GM21786 (cell line): ENCODE measurements at regions not wholly inside any gene's neighbourhood (a gene's known extent, or its start where the extent isn't known, plus 50 kb on each side); places are given as distances from the start of the nearest gene placed in this dataset.

Source experiments
- ATAC-seq: cut with Tn5 transposase; IDR thresholded peaks from one replicate; pipeline ENCODE4 v1.9.1; 2021; ENCODE audit not compliant: unreplicated experiment

DNA sequence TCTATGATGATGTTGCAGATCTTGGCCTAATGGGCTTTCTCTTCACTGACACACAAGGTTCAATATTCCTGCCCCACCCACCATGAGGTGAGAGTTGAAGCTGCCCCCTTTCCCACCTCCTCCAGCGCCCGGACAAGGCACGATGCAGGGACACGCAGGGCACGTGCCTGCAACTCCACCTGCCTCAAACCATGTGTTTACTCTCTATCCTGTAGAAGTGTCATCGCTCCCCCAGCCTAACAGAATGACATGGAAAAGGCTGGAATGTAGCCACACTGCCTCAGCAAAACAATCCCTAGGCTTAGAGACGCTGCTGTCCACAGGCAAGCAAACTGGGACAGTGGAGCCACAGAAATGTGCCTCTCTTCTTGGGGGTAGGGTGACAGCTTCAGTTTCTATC is 92.9 kb upstream of the SOD1 start:
- ATAC-seq, result no peak

DNA sequence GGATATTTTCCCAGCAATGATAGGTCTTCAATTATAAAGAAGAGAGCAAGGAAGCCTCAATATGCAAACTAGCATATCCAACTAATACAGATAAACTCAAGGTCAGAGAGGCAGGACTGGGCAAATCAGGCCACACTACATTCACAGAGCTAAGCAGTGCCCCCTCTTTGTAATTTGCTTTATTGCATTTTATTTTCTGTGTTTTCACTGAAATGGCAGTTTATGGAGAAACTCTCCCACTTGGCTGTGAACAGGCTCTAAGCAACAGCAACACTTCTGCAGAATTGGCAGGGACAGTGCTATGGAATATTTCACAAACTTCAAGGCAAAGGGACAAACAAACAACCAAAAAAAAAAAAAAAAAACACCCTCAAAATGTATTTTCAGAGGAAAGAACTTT is 93.4 kb upstream of the SOD1 start:
- ATAC-seq, result no peak

DNA sequence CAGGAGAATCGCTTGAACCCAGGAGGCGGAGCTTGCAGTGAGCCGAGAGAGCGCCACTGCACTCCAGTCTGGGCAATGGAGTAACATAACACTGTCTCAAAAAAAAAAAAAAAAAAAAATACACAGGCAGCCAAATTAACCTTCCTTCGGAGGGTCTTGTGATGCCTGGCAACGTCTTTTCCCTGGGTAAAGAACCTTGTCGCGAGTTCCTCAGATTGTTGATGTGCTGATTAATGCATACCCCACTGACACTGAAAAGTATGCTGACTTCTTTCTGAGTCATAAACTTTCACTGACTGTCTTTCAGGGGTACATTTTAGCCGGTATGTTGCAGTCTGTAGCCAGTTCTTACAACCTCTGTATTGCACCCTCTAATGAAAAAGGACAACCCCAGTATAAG is 95.1 kb upstream of the SOD1 start:
- no peak for ATAC-seq

GRCh38 chr21:31560479-31560878 is 99.0 kb upstream of the SOD1 start:
- no peak for ATAC-seq

DNA sequence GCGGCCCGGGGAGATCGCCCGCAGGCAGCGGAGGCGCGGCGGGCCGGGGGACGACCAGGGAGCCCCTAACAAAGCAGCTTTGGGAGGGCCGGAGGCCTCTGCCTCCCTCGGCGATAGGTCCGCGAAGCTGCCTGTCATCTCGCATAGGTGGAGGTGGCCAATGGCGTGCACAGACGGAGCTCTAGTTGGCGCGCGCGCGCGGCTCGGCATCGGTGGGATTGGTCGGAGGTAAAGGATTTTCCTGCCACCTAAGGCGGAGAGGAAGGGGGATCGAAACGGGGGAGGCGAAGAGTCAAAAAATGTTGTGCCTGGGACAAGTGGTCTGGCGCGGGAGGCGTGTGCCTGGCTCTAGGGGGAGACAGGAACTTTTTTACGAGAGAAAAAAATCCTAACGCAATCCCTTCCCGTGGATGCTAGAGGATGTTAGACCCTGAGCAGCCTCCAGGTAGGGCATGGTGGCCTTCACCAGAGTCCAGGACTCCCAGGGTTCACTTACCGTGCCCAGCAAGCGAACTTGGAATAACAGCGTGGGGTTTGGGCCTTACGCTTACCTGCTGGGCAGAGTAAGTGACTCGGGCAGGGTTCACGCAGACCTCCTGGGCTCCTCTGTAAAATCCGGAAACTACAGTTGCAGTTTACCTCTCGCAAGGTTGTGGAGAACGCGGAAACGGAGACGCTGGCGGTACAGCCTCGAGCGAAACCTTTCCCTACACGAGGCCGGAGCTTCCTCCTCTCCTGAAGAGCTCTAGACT is 99.9 kb upstream of the SOD1 start:
- peak; percentile 49 for ATAC-seq

DNA sequence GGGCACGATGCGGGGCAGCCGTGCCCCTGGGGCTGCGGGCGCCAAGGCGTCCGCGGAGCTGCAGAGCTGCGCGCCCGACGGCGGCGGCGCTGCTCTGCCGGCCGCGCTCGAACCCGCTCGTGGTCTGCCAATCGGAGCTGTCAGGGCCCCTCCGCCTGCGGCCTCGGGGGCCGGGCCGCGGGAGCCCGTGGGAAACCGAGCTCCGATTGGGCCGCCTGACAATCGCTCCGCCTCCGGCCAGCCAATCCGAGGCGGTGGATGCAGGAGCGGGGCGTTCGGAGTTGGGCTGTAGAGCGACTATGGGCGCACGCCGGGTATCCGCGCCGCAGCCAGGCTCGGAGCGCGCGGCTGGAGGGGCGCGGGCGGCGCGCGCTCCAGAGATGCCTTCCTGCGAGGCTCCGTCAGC is 100.5 kb upstream of the SOD1 start:
- peak; percentile 73 for ATAC-seq

DNA sequence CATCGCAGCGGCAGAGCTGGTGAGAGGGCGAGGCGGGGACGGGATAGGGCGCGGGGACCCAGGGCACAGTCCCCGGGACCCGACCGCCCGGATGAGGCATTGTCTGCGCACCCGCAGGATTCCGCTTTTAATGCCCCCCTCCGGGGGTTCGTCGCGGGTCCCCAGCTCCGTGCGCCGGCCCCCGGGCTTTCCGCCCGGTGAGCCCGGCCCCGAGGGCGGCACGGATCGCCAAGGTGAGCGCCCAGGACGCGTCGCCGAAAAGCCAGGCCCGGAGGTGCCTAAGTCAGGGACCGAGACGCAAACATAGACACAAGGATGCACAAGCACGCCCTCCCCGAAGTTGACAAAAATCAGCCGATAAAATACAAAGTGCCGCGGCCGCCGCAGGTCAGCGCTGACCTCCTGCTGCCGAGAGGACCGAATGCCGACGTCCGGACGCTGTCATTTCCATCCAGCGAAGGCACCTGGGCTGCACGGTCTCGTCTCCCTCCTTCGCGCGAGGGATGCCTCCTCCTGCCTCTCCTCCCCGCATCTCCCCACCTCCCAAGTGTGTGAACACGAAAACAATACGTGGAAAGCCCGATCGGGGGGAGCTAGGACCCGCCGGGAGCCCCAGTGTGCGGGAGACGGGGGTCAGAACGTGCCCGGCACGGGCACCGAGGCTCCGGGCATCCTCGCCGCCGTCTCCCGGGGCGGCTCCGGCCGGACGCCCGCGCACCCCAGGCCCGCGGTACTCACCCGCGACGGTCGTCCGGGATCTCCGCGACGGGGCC is 101.1 kb upstream of the SOD1 start:
- peak; percentile 4 for ATAC-seq

DNA sequence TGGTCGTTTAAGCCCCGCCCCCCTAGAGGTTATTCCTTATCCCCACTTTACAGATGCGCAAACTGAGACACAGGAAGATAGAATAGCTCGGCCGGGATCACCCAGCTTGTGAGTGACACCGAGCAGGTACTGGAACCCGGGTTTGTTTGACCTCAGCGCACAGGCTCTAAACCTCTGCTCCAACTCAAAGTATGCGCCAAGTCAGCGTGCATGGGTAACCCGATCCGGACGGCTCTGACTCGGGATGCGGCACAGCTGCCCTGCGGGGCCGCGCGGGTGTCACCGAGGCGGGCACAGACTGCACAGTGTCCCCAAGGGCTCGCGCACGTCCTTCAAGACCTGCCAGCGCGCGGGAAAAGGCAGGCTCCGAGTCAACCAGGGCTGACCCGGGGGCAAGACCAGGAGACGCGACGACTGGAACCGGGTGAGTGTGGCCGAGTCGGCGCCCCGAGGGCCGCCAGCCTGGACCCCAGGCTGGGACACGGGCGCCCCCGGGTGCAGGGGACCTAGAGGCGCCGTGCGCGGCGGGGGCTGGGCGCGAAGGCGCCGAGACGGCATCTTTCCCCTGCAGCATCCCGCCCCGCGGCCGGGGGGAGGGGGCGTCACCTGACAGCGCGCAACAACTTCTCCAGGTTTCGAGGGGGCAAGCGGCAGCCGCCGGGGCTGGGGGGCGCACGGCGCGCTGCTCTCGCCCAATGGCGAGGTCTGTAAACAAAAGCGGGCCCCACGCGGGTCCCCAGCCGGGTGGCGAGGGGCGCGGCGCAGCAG is 101.9 kb upstream of the SOD1 start:
- no peak for ATAC-seq

- ATAC-seq, result no peak
These were observed 102.8 kb upstream of the SOD1 start for GRCh38 chr21:31556662-31557061.

DNA sequence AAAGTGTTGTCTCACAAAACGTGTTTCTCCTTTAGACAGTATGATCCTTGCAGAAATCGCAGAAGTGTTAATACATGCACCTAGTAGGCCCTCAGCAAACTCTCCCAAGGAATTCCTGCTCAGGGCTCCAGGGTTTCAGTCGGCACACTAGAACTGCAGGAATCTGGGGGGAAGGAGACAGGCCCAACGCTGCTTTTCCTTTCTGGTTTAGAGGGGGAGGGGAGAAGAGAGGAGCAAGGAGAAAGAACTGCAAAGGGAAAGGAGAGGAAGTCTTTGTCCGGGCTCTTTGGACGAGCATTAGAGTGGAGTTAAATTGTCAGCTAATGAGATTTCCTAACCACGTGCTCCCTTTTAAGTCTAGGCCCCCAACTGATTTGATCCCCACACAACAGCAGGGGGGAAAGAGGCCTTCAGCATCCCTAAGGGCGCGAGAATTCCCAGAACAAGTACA is 103.7 kb upstream of the SOD1 start:
- no peak for ATAC-seq

DNA sequence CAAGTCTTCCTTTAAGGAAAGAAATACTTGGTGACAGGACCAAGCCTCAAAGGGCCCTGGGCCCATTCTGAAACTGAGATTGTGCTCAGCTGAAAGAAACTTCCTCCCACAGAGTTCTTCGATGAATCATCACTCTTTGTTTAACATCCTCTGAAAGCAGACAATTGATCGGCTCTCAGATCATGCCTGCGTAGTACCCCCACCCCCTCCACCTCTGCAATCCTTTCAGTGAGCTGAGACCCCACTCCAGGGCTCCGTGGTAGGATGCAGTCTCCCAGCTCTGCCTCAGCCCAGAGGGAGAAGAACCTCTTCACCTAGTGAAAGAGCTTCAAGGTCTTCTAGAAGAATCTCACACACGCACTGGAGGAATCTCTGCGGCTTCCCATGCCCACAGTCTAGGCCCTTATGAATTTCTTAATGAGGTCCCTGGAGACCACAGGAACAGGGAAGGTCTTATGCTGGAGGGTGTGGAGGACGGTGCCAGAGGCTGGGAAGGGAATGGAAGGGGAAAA is 104.9 kb upstream of the SOD1 start:
- ATAC-seq, result peak; percentile 73

DNA sequence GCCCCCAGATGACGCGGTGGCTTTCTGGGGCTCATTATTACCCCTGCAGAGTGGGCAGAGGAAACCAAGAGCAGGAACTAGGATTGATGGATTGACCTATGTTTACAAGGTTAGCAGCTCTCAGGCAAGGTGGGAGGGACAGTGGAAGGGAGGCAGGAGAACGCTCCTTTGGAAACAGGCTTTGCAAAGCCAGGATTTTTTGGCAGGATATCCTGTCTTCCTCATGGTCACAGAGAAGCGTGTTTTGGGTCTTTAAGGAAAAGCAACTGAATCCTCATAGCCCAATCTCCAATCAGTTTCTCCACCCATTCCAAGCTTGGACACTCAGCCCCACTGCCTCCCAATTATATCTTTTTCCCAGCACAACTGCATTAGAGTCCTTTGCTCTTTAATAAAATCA is 105.6 kb upstream of the SOD1 start:
- ATAC-seq, result no peak

- no peak for ATAC-seq
These were observed 106.0 kb upstream of the SOD1 start for GRCh38 chr21:31553461-31553860.

DNA sequence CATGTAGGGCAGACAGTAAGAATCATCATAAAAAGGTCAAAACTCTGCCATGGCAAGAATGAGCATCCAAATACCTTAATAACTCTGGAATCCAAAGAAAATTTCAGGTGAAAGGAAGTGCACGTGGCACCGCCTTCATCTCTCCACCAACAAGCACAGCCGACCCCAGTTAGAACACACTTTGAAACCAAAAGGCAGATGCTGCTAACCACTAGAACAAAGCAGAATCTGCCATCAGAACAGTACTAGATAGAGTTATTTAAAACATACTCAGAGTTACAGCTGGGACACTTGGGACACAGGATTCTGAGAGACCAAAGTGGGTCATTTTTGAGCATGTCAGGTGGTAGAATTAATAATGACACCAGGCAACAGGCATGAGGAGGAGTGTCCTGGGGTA is 106.7 kb upstream of the SOD1 start:
- ATAC-seq, result no peak

DNA sequence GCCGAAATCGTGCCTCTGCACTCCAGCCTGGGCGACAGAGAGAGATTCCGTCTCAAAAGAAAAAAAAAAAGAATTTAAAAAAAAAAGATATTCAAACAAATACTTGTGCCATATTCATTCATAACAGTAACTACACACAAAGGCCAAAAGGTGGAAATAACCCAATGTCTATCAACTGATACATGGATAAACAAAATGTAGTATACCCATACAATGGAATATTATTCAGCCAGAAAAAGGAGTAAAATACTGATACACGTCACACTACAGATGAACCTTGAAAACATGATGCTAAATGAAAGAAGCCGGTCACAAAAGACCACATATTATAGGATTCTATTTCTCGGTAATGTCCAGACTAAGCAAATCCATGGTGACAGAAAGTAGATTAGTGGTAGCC is 109.4 kb upstream of the SOD1 start:
- ATAC-seq, result no peak

GRCh38 chr21:31548688-31549087 is 110.8 kb upstream of the SOD1 start:
- ATAC-seq, result no peak

- ATAC-seq, result no peak
These were observed 112.9 kb upstream of the SOD1 start for GRCh38 chr21:31546443-31547170.

- no peak for ATAC-seq
These were observed 114.5 kb upstream of the SOD1 start for GRCh38 chr21:31545036-31545435.

DNA sequence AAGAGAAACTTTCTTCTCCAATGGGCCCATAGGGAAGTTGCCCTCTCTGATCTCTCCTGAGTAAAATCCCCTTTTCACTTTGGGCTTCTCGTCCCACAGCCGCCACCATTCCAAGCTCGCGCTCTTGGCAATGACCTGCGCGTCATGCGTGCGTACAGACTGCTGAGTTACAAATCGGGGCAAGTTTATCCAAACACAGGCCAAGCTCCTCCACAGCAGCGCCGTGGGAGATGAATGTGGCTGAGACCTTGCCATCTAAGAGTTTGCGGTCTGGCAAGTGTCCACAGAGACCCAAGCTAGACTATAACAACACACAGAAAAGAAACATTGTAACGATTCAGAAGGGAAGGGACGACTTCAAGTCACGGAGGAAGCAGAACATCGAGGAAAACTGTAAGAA is 116.3 kb upstream of the SOD1 start:
- no peak for ATAC-seq

DNA sequence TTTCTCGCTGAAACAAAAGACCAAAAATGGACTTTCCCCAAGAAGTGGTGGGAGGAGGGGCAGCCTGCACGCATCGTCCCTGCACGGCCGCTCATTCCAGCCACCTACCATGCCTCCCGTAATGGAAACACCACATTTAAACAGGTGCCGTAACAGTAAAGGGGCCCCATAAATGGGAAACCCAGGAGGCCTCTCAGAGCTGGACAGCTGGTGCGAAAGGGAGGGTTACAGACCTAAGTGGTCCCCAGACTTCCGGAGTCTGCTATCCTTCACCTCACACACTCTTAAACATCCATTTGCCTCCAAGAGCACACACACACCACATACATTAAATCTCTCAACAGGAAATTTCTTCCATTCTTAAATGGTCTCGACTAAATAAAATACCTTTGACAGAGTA is 120.7 kb upstream of the SOD1 start:
- no peak for ATAC-seq
